EH (cell line): ENCODE measurements at regions not wholly inside any gene's neighbourhood (a gene's known extent, or its start where the extent isn't known, plus 50 kb on each side); places are given as distances from the start of the nearest gene placed in this dataset.

Experiments
- DNase-seq: peaks from one replicate; pipeline ENCODE4 v3.0.0-alpha.2; 2015; ENCODE audit warnings: low read depth

DNA sequence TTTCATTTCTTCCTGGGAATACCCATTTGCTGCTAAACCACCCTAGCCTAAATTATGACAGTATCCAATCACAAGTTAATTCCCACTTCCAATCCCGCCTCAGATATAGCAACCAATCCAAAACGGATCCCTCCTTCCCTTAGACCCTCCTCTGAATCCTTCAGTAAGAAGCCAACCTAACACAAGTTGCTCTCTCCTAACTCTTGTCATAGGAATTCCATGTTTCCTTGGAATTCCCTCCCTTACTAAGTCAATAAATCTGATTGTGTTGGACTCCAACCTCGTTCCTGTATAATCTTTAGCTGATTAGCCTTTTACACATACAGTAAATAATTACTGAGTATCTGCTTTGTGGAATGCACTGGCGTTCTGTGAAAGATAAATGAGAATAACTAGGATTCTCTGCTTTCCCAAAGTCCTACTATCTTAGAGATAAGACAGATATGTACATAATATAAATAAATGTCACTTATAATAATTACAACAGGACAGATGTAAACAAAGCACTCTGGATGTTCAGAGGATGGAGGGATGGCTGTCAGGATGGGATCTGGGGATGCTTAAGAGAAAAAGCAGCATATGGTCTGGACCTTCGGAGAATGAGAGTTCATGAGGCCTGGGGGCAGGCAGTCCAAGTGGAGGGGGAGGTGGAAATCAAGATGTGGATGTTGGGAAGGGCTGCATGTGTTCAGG lies 185.8 kb upstream of the SOX5 start:
- no peak for DNase-seq

DNA sequence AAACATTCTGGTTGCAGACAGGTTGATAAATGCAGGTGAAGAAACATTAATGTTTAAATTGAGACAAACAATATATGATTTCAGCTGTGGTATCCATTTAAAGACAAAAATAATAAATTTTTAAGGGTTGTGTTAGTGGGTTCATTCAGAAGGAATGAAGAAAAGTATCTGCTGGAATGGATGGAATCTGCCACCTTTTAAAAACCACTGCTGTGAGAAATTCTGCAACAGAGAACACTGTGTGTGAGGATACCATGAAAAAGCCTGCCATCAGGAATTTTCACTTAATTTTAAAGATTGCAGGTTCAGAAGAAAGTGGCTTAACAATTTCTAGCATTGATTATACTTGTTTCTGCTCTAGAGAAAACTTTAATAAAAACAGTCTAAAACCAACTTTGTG lies 184.6 kb upstream of the SOX5 start:
- DNase-seq, result no peak

DNA sequence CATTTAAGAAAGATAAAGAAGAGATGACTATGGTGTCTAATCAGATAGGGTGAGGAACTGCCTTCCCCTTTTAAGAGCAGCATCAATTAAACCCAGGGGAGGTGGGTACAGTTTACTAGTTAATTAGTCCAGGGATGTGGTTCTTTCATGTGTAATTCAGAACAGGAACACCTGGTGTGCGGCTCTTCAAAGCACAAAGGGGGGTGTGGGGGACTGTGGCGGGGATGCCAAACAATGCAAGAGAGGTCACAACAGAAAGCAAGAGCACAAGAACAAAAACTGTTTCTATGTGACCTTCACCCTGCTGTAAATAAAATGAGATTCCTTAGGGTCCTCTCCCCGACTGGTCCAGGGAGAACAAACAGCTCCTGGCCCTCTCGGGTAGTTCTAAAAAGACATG lies 183.9 kb upstream of the SOX5 start:
- DNase-seq, result no peak

DNA sequence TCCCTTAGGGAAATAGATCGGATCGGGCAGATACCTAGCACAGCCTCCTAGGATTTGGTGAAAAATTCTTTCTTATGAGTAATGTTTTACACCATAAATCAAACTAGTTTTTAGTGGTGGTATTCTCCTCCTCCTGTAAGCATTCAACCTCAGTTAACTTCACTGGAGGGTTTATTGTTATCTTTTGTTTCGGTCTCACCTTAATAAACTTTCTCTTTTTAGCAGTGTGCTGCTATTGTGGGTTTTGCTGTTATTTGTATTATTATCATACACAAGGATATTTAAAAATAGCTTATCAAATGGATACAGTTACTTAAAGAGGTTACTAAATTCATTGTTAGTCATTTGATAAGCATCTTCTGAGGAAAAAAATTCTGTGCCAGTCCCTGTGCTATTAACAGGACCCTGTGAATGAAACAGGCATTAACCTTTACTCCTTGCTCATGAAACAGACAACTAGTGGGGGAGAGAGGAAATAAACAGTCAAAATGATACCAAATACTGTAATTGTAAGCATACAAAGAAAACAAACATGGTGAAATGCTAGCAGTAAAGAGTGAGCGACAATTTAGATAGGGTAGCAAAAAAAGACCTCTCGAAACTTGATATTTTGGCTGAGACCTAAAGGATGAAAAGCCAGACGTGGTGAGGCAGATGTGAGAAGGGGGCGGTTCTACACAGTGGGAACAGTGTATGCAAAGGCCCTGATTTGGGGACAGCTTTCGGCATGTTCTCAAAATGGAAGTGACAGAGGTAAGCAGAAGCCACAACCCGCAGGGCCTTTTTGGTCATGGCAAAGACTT lies 178.7 kb upstream of the SOX5 start:
- no peak for DNase-seq

DNA sequence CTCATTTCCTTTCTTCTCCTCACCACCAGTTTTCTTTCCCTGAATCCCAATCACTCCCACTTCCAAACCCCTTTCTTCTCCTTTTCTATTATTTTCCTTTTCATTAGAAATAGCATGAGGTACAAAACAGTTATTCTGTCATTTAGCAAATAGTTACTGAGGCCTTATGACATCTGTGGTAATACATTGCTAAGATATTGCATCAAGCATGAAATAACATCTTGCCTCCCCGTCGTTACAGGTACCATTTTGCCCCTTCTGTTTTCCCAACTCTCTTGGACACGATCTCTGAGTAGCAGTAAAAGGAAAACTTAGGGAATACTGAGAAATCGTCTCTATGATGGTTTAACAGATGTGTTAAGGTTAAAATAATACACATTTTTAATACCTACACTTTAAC lies 175.8 kb upstream of the SOX5 start:
- DNase-seq, result no peak

DNA sequence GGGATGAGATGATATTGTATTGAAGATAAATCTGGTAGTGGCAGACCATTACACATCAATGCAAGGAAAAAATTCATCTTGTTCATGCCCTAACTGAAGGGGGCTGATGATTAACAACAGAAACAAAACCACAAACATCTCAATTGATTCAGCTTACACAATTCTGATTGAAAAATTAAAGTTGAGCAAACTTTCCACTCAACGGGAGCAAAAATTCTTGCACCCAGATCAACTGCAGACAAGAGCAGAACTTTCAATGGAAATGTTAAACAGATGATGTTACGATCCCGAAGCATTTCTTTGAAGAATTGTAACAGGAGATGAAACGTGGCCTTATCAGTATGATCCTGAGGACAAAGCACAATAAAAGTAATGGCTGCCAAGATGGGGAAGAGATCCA lies 172.4 kb upstream of the SOX5 start:
- DNase-seq, result no peak

DNA sequence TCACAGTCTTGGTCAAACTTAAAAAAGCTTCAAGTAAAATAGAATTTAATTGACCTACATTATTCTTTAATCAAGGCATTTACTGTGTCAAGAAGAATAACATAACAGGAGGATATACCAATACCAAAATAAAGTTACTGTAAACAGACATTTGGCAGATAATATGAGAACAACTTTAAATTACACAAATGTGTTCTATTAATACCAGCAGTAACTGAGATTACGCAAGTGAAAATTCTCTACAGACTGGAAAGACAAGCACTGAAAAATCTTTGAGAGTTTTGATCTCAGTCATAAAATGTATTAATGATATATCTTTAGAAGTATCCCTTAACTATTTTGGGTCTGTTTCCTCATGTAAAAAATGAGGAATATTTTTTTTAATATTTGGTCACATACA lies 169.2 kb upstream of the SOX5 start:
- peak; percentile 1 for DNase-seq

DNA sequence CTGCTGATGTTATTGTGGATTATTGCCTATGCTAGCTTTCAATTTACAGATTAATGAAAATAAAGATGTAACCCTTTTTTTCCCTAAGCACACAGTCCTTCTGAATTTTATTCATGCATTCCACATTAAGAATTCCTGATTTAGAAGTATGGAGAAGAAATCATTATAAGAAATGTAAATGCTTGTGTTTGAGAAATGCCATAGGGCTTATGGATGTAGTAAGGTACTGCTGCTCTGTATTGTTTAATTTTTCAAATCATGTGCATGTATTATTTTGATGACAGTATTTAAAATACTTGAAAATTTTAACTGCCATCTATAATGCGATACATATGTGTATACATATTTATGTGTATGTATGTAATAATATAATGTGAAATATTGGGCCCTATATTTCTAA lies 167.1 kb upstream of the SOX5 start:
- no peak for DNase-seq

DNA sequence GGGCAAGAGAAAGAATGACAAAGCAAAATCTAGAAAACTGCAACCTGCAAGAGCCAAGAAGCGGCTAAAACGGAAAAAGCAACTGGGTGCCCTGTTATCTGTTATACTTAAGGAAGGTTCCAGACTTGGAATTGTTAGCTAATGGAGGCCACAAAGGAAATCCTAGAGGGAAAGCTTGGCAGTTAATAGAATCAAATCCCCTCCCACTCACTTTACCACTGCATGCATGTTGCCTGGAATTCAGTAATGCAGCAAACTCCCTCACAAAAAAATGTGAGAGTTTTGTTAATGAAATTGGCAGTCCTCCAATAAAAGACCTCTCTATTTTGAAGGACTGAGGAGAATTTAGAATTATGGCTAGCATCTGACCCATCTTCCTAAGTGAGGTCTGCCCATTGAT lies 164.2 kb upstream of the SOX5 start:
- DNase-seq, result no peak

DNA sequence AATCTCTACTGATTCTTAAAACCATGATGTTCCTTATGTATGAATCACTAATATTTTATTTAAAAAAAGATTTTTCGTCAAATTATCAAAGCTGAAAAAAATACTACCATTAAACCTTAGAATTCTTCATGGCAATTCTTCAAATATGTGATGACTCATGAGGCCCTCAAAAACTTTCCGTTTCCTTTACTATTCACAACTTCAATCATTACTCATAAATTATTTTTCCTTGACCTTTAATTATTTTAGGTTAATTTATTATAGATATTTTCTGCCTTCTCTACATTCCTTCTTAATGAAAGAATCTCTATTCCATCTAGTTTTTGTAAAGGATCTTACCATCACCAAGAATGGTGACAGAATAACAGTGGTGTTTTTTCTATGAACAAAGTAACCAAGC lies 162.1 kb upstream of the SOX5 start:
- peak; percentile 46 for DNase-seq

DNA sequence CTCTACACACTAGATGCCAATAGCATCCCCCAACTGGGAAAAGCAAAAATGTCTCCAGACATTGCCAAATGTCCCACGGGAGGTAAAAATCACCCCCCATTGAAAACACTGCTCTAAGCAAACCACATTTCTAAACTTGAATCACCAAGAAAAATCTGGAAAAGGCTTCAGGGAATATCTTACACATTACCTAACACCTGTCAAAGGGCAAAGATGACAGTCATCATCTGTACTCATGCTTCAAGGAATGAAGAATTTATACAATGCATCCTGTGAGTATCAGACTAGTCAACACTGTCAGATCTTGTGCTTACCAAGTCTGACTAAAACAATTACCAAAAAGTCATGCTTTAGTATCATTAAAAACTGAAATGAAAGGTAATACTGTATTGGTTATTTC lies 161.6 kb upstream of the SOX5 start:
- DNase-seq, result peak; percentile 20

DNA sequence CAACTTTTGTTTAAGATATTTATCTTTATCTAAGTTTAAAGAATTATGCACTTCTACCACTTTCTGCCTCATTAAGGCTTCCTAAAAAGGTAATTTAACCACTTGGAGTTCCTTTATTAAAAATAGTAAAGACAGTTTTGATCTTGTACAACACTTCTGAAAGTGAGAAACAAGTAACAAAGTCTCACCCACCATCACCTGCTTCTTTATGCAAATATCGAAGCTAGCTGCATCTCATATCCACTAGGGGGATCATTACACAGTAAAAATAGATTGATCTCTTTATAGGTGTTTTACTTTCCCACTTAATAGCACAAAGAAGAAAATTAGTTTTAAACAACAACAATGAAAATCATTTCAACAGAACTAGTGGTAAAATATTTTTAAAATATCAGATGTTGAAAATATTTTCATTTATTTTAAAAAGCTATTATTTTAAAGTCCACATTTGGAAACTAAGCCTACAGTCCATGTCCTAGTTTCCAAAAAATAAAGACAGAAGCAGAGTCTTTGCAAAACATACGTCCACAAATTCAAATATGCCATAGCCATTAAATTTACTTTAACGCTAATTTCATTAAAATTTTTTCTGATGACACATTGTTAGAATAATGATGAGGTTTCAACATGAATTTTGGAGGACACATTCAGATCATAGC lies 160.0 kb upstream of the SOX5 start:
- peak; percentile 4 for DNase-seq

DNA sequence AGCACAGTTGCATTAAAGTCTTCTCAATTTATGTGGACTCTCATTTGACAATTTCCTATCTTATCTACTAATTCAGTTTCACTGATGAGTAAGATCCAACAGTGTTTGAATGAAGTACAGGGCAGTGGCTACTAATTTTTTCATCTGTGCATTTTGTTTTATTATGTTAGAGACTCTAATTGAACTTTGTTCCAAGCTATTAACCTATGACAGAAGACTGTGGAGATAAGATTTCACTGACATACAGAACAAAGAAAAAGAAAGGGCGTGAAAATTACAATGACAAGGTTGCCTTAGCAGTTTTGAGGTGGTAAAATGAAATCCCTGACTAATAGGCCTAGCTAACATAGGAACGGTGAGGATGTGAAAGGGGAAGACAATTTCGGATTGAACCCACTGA lies 153.2 kb upstream of the SOX5 start:
- DNase-seq, result no peak

DNA sequence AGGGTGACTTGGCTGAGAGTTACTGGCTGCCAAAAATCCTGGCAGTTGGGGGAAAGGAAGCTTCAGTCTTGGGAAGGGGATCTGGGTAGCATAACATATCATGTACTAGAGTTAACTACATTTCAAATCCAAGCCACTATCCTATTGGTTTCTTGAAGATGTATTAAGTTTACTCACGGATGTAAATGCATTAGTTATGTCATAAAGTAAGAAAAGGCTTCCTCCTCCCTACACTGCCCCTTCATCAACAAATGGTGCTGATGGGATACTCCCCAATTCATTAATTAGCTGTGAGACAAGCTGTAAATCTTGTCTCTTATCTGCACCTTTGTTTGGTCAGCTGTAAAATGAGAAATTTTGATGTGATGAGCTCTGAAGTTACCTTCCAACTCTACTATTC lies 150.1 kb upstream of the SOX5 start:
- DNase-seq, result no peak

DNA sequence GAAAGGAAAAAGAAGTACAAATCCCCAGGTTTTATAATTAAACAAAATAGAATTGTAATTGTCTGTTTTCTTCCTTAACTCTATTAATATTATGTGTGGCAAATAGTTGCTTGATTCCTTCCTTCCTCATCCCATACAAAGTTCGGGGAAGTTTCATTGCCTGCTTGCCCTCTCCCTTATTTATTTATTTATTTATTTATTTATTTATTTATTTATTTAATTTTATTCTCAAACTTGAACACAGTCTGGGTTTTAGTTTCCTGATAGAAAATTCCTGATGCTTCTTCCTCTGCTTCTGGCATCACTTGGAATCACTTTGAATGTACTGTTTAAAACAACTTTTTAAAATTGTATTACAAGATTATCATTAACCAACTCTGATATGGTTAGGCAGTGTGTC lies 145.8 kb upstream of the SOX5 start:
- DNase-seq, result no peak

DNA sequence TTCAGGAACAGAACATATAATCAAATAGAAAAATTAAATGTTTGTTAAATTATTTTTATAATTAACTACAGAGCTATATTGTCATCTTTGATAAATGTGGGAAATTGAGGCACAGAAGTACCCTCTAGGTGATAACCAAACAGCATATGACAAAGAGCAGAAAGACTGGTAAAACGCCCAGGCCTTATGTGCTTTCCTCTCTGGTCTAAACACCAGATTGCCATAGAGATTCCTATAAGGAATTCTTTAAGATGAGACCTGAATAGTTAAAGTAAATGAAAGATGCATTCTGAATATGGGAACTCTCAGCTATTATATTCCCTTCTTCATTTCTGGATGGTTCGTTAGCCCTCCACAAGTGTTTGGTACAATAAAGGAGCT lies 140.0 kb upstream of the SOX5 start:
- DNase-seq, result no peak

DNA sequence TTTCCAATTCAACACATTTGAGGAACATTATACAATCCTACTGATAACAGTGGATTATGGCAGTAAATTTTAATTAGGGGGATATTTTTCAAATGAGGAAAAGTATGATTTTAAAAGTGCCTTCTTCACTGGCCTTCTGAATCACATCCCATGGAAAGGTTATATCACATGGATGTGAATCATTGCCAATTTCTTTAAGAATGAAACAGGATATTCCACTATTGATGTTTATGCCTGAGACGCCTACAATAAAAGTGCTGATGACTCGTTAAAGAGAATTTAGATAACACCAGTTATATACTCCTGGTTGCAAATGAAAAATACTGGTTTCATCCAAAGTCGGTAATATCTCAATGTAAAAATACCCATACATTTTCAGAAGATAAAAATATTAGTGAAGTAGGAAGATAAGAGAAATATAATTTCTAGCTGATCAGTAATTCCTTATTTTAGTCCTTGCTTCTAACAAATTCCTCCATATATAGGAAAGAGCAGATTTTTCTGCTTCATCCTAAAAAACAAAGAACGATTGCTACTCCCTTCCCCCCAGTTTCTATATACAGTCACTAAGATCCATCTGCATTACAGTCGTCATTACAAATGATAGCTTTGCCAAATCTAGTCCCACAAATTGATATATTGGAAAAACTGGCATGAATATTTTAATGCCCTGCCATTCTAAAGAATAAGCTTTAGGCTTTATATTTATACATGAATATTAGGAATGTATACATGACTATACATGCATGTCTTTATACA lies 139.5 kb upstream of the SOX5 start:
- no peak for DNase-seq

DNA sequence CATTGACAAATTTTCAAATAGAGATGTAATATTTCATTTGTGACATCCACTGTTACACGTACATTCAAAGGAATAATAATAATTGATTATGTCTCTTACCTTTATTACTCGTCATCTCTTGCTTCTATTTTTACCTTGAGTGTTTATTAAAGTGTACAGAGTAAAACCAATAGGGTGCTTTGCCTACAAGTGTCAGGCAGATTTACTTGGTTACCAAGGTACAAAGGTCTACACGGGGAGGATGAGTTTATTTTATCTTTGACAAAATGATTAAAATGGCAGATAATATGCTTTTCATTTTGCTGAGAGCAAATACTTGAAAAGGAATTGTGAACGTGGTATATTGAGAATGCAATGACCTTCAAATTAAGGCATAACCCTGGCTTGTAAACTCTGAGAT lies 137.8 kb upstream of the SOX5 start:
- DNase-seq, result no peak

DNA sequence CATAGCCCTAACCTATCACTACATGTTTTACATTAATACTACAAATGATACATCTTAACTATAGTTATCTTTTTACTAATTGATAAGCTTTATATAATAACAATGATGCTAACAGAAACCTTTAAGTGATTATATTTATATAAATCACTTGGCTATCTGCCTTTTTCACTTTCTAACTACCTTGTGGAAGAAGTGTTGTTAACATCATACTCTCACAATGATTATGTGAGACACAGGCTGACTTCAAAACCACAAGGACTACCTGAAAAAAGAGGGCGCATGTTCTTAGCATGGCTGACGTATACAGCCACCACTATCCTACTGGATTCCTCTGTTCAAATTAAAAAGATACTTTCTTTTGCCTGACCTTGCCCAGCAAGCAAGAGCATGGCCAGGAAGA lies 135.3 kb upstream of the SOX5 start:
- DNase-seq, result no peak

DNA sequence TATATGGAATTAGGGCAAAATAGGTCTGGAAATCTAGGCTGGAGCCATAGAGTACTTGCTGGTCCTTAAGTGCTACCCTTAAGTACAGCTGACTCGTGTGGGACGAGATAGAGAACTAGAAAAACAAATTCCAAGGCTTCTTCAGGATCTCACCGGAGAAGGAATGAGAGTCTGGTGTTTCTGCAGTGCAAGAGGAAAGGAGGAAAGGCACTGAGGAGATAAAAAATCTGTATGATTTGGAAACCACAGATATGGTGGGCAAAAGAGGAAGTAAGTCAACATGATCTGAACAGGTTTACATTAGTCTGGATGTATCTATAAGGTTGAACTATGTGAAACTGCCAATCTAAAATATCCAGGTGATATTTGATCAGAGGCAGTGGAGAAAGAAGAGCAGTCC lies 134.4 kb upstream of the SOX5 start:
- DNase-seq, result no peak

DNA sequence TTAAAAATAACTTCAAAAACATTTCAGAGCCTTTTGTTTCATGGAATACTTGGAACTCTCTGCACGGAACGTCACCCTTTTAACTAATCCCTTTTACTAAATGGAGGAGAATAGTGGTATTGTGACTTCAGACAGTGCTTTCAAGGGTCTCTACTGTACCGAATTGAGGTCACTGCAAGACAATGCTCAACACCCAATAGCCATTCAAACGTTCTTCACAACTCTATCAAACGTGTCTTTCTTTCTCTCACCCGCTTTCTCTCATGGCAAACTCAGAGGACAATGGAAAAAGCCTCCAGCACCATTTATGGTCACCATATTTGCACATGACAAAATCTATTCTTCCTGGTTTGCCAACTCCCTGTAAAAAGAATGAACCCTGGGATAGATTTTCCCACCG lies 132.1 kb upstream of the SOX5 start:
- no peak for DNase-seq

DNA sequence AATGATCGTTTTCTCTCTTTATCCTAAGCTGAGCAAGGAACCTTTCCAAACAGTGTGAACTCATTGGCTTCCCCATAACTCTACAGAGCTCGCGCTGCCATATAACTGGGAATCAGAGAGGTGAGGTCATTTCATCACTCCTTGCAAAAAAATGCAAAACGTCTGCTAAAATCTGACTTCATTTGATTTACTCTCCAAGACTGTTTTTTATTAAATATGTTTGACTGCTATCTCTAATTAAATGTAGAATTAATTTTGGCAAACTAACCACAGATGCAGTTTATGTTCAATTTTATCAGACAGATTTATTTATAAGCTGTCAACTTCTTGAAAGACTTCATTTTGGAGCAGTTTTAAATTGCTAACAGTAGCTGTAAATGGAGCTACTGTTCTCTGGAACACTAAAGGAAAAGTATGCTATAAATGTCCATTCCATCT lies 131.6 kb upstream of the SOX5 start:
- no peak for DNase-seq

DNA sequence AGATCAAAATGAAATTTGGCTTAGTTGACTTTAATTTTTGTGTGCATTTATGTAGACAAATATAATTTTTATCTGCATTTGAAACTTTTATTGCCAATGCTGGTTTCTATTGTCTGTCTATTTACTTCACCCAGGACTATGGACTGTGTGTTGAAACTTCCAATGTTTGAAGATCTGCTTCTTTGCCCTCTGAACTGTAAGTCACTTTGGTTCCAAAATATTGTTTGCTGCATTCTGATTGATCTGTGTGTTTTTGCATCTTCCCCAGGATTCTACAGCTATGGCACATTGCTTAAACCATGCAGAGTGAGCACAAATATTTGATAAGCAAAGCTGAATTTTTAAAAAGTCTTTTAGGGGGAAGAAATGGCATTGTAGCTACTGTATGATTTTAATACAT lies 131.0 kb upstream of the SOX5 start:
- no peak for DNase-seq
